ENCODE measurements at regions not wholly inside any gene's neighbourhood (a gene's known extent, or its start where the extent isn't known, plus 50 kb on each side); places are given as distances from the start of the nearest gene placed in this dataset.

- no peak for DNase-seq
Measured at GRCh38 chr5:124089578-124089977, 577.6 kb downstream of the CSNK1G3 start.

GRCh38 chr5:124088289-124089032 is 576.5 kb downstream of the CSNK1G3 start:
- no peak for DNase-seq

- DNase-seq, result no peak
Measured at GRCh38 chr5:124087752-124088151, 575.8 kb downstream of the CSNK1G3 start.

GRCh38 chr5:124080256-124080655 is 568.3 kb downstream of the CSNK1G3 start:
- DNase-seq, result no peak

GRCh38 chr5:124079062-124079461 is 567.1 kb downstream of the CSNK1G3 start:
- DNase-seq, result no peak

- no peak for DNase-seq
Measured at GRCh38 chr5:124074500-124074899, 562.5 kb downstream of the CSNK1G3 start.

- no peak for DNase-seq
Measured at GRCh38 chr5:124072570-124072969, 560.6 kb downstream of the CSNK1G3 start.

GRCh38 chr5:124071039-124071438 is 559.1 kb downstream of the CSNK1G3 start:
- no peak for DNase-seq

- no peak for DNase-seq
Measured at GRCh38 chr5:124065508-124065907, 553.5 kb downstream of the CSNK1G3 start.

GRCh38 chr5:124064956-124065355 is 553.0 kb downstream of the CSNK1G3 start:
- DNase-seq, result no peak

GRCh38 chr5:124061663-124062062 is 549.7 kb downstream of the CSNK1G3 start:
- no peak for DNase-seq

- DNase-seq, result no peak
Measured at GRCh38 chr5:124061068-124061430, 549.1 kb downstream of the CSNK1G3 start.

- no peak for DNase-seq
Measured at GRCh38 chr5:124060413-124061067, 548.6 kb downstream of the CSNK1G3 start.

- no peak for DNase-seq
Measured at GRCh38 chr5:124060011-124060410, 548.0 kb downstream of the CSNK1G3 start.

- no peak for DNase-seq
Measured at GRCh38 chr5:124059200-124059599, 547.2 kb downstream of the CSNK1G3 start.

GRCh38 chr5:124057724-124058231 is 545.8 kb downstream of the CSNK1G3 start:
- DNase-seq, result no peak

GRCh38 chr5:124056991-124057723 is 545.2 kb downstream of the CSNK1G3 start:
- DNase-seq, result no peak

GRCh38 chr5:124056326-124056990 is 544.5 kb downstream of the CSNK1G3 start:
- no peak for DNase-seq

GRCh38 chr5:124055751-124056150 is 543.8 kb downstream of the CSNK1G3 start:
- no peak for DNase-seq

GRCh38 chr5:124054564-124054963 is 542.6 kb downstream of the CSNK1G3 start:
- no peak for DNase-seq

- no peak for DNase-seq
Measured at GRCh38 chr5:124053340-124053739, 541.4 kb downstream of the CSNK1G3 start.

GRCh38 chr5:124052201-124052600 is 540.2 kb downstream of the CSNK1G3 start:
- DNase-seq, result no peak

GRCh38 chr5:124050120-124050770 is 538.3 kb downstream of the CSNK1G3 start:
- DNase-seq, result no peak
